Hepatocyte (in vitro differentiated cells): ENCODE measurements at regions not wholly inside any gene's neighbourhood (a gene's known extent, or its start where the extent isn't known, plus 50 kb on each side); places are given as distances from the start of the nearest gene placed in this dataset.

Experiments
- DNase-seq: peaks from one replicate; pipeline ENCODE4 v3.0.0-alpha.2; 2016; ENCODE audit warnings: low spot score
- H2AFZ ChIP-seq: fragments of 200-600 bp; sonication (generic); 2 replicates; pipeline ENCODE4 v1.6.0; 2016; ENCODE audit warnings: antibody characterized with exemption, mild to moderate bottlenecking
- H3K27ac ChIP-seq: fragments of 200-600 bp; sonication (generic); 2 replicates; pipeline ENCODE4 v1.5.1; 2016; ENCODE audit warnings: mild to moderate bottlenecking
- H3K27me3 ChIP-seq: fragments of 200-600 bp; sonication (generic); 2 replicates; pipeline ENCODE4 v1.6.1; 2016
- H3K36me3 ChIP-seq: fragments of 200-600 bp; sonication (generic); replicated peaks from 2 replicates; pipeline ENCODE4 v1.5.1; 2016; ENCODE audit warnings: low read depth; ENCODE audit not compliant: insufficient read depth
- H3K4me1 ChIP-seq: fragments of 200-600 bp; sonication (generic); 2 replicates; pipeline ENCODE4 v1.5.1; 2016; ENCODE audit warnings: mild to moderate bottlenecking, moderate library complexity; ENCODE audit not compliant: insufficient read depth
- H3K4me2 ChIP-seq: fragments of 200-600 bp; sonication (generic); 2 replicates; pipeline ENCODE4 v1.6.0; 2016
- H3K4me3 ChIP-seq: fragments of 200-600 bp; sonication (generic); 2 replicates; pipeline ENCODE4 v1.5.1; 2016; ENCODE audit warnings: mild to moderate bottlenecking
- H3K79me2 ChIP-seq: fragments of 200-600 bp; sonication (generic); 2 replicates; pipeline ENCODE4 v1.6.0; 2017; ENCODE audit warnings: mild to moderate bottlenecking
- H3K9me2 ChIP-seq: fragments of 200-600 bp; sonication (generic); replicated peaks from 2 replicates; pipeline ENCODE4 v1.6.0; 2017; ENCODE audit warnings: mild to moderate bottlenecking; ENCODE audit not compliant: insufficient read depth
- H3K9me3 ChIP-seq: fragments of 200-600 bp; sonication (generic); 2 replicates; pipeline ENCODE4 v1.5.1; 2016; ENCODE audit warnings: low read depth, mild to moderate bottlenecking
- H4K20me1 ChIP-seq: fragments of 200-600 bp; sonication (generic); 2 replicates; pipeline ENCODE4 v1.6.0; 2016; ENCODE audit warnings: mild to moderate bottlenecking; ENCODE audit not compliant: insufficient read depth, poor library complexity, severe bottlenecking
- EZH2 ChIP-seq: fragments of 200-600 bp; sonication (generic); IDR thresholded peaks from 2 replicates; pipeline ENCODE4 v1.6.1; 2016; ENCODE audit warnings: antibody characterized with exemption, mild to moderate bottlenecking, borderline replicate concordance
- EZH2phosphoT487 ChIP-seq: fragments of 200-600 bp; sonication (generic); IDR thresholded peaks from one replicate; pipeline ENCODE4 v1.6.1; 2018; ENCODE audit warnings: antibody characterized with exemption, mild to moderate bottlenecking, low read depth, moderate library complexity; ENCODE audit not compliant: unreplicated experiment, severe bottlenecking
- WGBS: methylation state at CpG from one replicate; pipeline ENCODE4 v1.1.6; 2016; ENCODE audit warnings: low lambda C conversion rate; ENCODE audit errors: missing lambda C conversion rate; 5-methylcytosine and 5-hydroxymethylcytosine counted together
- TF ChIP-seq, protein P1 (sequence below): fragments of 200-600 bp; sonication (generic); IDR thresholded peaks from 2 replicates; pipeline ENCODE4 v1.5.1; 2016; ENCODE audit warnings: antibody characterized with exemption, mild to moderate bottlenecking; ENCODE audit not compliant: poor library complexity

DNA sequence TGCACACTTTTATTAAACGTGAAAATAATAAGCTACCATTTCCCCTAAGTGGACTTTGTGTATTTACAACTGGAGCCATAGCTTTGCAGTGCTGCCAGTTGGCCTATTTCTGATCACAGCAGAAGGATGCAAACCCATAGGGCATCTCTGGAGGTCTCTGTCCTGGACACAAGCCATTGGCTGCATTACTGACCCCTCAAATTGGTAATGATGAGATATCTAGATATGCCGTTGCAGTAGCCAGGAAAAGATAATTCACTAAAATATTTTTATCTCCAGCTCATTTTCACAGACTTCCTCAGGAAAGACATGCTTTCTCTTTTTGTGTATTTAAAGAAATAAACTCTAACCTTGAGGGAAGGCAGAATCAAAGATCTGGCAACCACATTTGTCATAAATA lies 182.5 kb downstream of the TDRD15 start:
- H3K79me2 ChIP-seq, result no peaks in the 10 kb centered on the region
- H3K9me3 ChIP-seq, result no peaks in the 10 kb centered on the region
- TF ChIP-seq EZH2phosphoT487, result no peak
- TF ChIP-seq, protein P1, sequence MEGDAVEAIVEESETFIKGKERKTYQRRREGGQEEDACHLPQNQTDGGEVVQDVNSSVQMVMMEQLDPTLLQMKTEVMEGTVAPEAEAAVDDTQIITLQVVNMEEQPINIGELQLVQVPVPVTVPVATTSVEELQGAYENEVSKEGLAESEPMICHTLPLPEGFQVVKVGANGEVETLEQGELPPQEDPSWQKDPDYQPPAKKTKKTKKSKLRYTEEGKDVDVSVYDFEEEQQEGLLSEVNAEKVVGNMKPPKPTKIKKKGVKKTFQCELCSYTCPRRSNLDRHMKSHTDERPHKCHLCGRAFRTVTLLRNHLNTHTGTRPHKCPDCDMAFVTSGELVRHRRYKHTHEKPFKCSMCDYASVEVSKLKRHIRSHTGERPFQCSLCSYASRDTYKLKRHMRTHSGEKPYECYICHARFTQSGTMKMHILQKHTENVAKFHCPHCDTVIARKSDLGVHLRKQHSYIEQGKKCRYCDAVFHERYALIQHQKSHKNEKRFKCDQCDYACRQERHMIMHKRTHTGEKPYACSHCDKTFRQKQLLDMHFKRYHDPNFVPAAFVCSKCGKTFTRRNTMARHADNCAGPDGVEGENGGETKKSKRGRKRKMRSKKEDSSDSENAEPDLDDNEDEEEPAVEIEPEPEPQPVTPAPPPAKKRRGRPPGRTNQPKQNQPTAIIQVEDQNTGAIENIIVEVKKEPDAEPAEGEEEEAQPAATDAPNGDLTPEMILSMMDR, result no peak
- no peak for TF ChIP-seq EZH2

GRCh38 chr2:21307037-21307436 lies 183.3 kb downstream of the TDRD15 start:
- H2AFZ ChIP-seq, result no peak overlapping the region

More for the DNA sequence above, 182.5 kb downstream of the TDRD15 start:
- no peaks in the 10 kb centered on the region for H3K27me3 ChIP-seq
- H3K4me1 ChIP-seq, result no peaks in the 10 kb centered on the region
- no peak for DNase-seq
- WGBS, result 79% methylated on average over 2 of the region's 2 CpGs
- H3K4me2 ChIP-seq, result no peak overlapping the region
- no peak overlapping the region for H2AFZ ChIP-seq
- no peaks in the 10 kb centered on the region for H3K36me3 ChIP-seq
- no peaks in the 10 kb centered on the region for H4K20me1 ChIP-seq
- H3K27ac ChIP-seq, result no peak overlapping the region
- H3K4me3 ChIP-seq, result no peak overlapping the region
- H3K9me2 ChIP-seq, result no peaks in the 10 kb centered on the region

DNA sequence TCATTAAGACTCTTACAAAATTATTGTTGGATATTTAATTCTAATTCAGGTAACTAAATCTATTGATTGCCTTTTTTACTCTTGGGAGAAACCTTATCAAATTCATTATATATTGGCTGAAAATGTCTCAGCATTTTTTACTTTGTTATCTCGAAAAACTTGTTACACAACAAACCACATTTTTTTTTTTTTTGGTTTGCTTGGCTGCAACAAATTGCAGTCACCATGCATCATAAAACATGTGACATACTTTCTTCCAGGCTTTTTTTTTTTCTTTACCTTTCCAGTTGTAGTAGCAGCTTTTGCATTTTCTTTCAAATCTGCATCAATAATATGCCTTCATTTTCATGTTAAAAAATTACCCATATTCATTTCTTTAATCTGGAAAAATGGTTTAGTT lies 186.7 kb downstream of the TDRD15 start:
- TF ChIP-seq EZH2phosphoT487 (no peak), EZH2 (no peak)
- TF ChIP-seq, protein P1, result no peak
- no peaks in the 10 kb centered on the region for H3K79me2 ChIP-seq
- 58% methylated on average over 1 of the region's 1 CpG for WGBS
- no peaks in the 10 kb centered on the region for H4K20me1 ChIP-seq
- no peak for DNase-seq
- no peak overlapping the region for H3K27ac ChIP-seq
- no peak overlapping the region for H3K4me3 ChIP-seq
- no peaks in the 10 kb centered on the region for H3K27me3 ChIP-seq
- H2AFZ ChIP-seq, result no peak overlapping the region
- no peaks in the 10 kb centered on the region for H3K36me3 ChIP-seq
- H3K4me2 ChIP-seq, result no peak overlapping the region
- H3K4me1 ChIP-seq, result no peaks in the 10 kb centered on the region
- no peaks in the 10 kb centered on the region for H3K9me3 ChIP-seq
- H3K9me2 ChIP-seq, result no peaks in the 10 kb centered on the region

More at GRCh38 chr2:21307037-21307436, 183.3 kb downstream of the TDRD15 start:
- Histone ChIP-seq H3K9me2 (no peaks in the 10 kb centered on the region), H3K4me3 (no peak overlapping the region), H3K4me2 (no peak overlapping the region), H4K20me1 (no peaks in the 10 kb centered on the region), H3K4me1 (no peaks in the 10 kb centered on the region), H3K27me3 (no peaks in the 10 kb centered on the region), H3K36me3 (no peaks in the 10 kb centered on the region), H3K27ac (no peak overlapping the region), H3K9me3 (no peaks in the 10 kb centered on the region), H3K79me2 (no peaks in the 10 kb centered on the region)
- WGBS, result 48% methylated on average over 1 of the region's 1 CpG
- DNase-seq, result no peak
- TF ChIP-seq, protein P1, result no peak
- no peak for TF ChIP-seq EZH2
- no peak for TF ChIP-seq EZH2phosphoT487
